Stimulated activated CD4-positive, alpha-beta T cell treated with anti-CD3 and anti-CD28 coated beads, Interleukin-15, amount 100 ng/mL, for 24 hours (primary cell): ENCODE measurements at regions not wholly inside any gene's neighbourhood (a gene's known extent, or its start where the extent isn't known, plus 50 kb on each side); places are given as distances from the start of the nearest gene placed in this dataset.
"Not testable (repeated sequence)": the region's sequence is repeated elsewhere in the genome, so short reads cannot be mapped to it uniquely, and the experiment has no call there.

Experiments used
- DNase-seq: peaks from one replicate; pipeline ENCODE4 v3.0.0-alpha.2; 2020

GRCh38 chr3:157920822-157921700 is 185.2 kb downstream of the SHOX2 start:
- DNase-seq, result no peak

- no peak for DNase-seq
Observed at GRCh38 chr3:157919319-157919887, 186.8 kb downstream of the SHOX2 start.

- no peak for DNase-seq
Observed at GRCh38 chr3:157918402-157918801, 187.8 kb downstream of the SHOX2 start.

GRCh38 chr3:157916672-157917071 is 189.5 kb downstream of the SHOX2 start:
- DNase-seq, result no peak

GRCh38 chr3:157914882-157915281 is 191.3 kb downstream of the SHOX2 start:
- DNase-seq, result no peak

- no peak for DNase-seq
Observed at GRCh38 chr3:157913741-157914150, 192.5 kb downstream of the SHOX2 start.

GRCh38 chr3:157912514-157913451 is 193.4 kb downstream of the SHOX2 start:
- DNase-seq, result no peak

GRCh38 chr3:157906627-157907026 is 199.6 kb downstream of the SHOX2 start:
- DNase-seq, result no peak

- DNase-seq, result no peak
Observed at GRCh38 chr3:157905885-157906284, 200.3 kb downstream of the SHOX2 start.

GRCh38 chr3:157902680-157903079 is 203.5 kb downstream of the SHOX2 start:
- not testable (repeated sequence) for DNase-seq

GRCh38 chr3:157888040-157888439 is 218.2 kb downstream of the SHOX2 start:
- no peak for DNase-seq

- DNase-seq, result no peak
Observed at GRCh38 chr3:157876556-157876955, 229.7 kb downstream of the SHOX2 start.

- DNase-seq, result no peak
Observed at GRCh38 chr3:157872902-157873301, 233.3 kb downstream of the SHOX2 start.

GRCh38 chr3:157871838-157872460 is 234.3 kb downstream of the SHOX2 start:
- no peak for DNase-seq

- no peak for DNase-seq
Observed at GRCh38 chr3:157871248-157871647, 235.0 kb downstream of the SHOX2 start.

GRCh38 chr3:157868946-157869345 is 237.3 kb downstream of the SHOX2 start:
- no peak for DNase-seq

- DNase-seq, result no peak
Observed at GRCh38 chr3:157868196-157868595, 238.0 kb downstream of the SHOX2 start.

- peak; percentile 63 for DNase-seq
Observed at GRCh38 chr3:157865352-157866000, 240.7 kb downstream of the SHOX2 start.

- no peak for DNase-seq
Observed at GRCh38 chr3:157861076-157861765, 245.0 kb downstream of the SHOX2 start.

- DNase-seq, result no peak
Observed at GRCh38 chr3:157859541-157859940, 246.7 kb downstream of the SHOX2 start.

- DNase-seq, result no peak
Observed at GRCh38 chr3:157858821-157859220, 247.4 kb downstream of the SHOX2 start.

- DNase-seq, result no peak
Observed at GRCh38 chr3:157857440-157857839, 248.8 kb downstream of the SHOX2 start.
